HG03565 (cell line): ENCODE measurements at regions not wholly inside any gene's neighbourhood (a gene's known extent, or its start where the extent isn't known, plus 50 kb on each side); places are given as distances from the start of the nearest gene placed in this dataset.
"Not testable (repeated sequence)": the region's sequence is repeated elsewhere in the genome, so short reads cannot be mapped to it uniquely, and the experiment has no call there.

Source experiments
- ATAC-seq: cut with Tn5 transposase; IDR thresholded peaks from one replicate; pipeline ENCODE4 v1.9.1; 2021; ENCODE audit warnings: mild to moderate bottlenecking, moderate library complexity; ENCODE audit not compliant: unreplicated experiment

DNA sequence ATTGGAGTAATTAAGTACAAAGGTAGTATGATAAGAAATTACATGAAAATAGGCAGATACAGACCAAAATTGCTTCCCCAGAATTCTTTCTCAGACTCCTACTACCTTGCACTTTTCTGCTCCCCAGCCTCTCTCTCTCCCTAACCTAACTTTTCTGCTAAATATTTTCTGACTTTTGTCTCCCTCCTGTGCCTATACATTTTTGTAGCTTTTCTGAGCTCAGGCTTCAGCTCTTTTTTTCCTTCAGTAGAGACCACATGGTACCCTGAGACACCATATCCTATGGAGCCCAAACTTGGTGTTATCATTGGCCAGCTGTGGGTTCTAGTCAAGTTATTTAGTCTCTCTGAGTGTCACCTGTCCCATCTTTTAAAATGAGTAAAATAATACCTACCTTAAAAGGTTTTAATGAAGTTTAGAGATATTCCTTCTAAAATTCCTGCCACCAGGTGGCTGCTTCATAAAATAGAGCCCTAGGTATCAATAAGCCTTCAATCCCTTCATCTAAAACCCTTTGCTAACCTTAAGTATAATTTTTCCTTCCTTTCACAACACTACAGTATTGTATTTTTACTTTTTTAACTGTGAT lies 237.6 kb upstream of the DUSP10 start:
- no peak for ATAC-seq

DNA sequence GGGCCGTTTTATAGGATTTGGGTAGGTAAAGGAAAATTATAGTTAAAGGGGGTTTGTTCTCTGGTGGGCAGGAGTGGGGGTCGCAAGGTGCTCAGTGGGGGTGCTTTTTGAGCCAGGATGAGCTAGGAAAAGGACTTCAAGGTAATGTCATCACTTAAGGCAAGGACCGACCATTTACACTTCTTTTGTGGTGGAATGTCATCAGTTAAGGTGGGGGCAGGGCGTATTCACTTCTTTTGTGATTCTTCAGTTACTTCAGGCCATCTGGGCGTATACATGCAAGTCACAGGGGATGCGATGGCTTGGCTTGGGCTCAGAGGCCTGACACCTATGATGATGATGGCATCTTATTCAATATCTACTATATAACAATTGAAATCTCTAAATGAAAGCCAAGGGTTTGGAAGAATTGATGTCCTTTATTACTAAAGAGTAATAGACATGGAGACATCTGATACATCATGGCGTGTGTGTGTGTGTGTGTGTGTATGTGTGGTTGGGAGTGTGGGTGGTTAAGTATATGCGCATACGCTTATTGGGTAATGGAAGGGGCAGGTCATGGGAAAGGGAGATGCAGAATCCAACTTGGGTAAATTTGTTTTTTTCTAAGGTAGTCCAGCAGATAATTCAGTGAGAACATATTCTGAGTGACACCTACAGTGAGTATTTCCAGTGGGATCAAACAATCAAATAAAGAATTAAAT lies 236.9 kb upstream of the DUSP10 start:
- ATAC-seq, result not testable (repeated sequence)

DNA sequence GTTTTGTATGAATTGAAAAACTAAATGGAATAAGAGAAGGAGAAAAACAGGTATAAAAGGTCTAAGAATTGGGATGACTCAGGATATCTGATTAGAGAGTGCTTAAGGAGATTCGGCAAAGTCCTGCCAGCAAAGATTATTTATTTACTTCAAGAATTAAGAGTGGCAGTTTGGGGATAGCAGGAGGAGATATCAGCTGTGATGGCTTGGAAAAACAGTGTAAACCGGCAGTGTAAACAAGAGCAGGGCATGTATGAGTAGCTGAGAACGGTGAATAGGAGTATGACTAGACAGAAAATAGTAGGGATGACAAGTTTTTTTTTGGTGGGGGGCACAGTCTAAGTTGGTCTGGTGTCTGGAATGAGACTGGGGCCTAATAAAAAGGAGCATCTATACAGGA lies 231.9 kb upstream of the DUSP10 start:
- not testable (repeated sequence) for ATAC-seq

DNA sequence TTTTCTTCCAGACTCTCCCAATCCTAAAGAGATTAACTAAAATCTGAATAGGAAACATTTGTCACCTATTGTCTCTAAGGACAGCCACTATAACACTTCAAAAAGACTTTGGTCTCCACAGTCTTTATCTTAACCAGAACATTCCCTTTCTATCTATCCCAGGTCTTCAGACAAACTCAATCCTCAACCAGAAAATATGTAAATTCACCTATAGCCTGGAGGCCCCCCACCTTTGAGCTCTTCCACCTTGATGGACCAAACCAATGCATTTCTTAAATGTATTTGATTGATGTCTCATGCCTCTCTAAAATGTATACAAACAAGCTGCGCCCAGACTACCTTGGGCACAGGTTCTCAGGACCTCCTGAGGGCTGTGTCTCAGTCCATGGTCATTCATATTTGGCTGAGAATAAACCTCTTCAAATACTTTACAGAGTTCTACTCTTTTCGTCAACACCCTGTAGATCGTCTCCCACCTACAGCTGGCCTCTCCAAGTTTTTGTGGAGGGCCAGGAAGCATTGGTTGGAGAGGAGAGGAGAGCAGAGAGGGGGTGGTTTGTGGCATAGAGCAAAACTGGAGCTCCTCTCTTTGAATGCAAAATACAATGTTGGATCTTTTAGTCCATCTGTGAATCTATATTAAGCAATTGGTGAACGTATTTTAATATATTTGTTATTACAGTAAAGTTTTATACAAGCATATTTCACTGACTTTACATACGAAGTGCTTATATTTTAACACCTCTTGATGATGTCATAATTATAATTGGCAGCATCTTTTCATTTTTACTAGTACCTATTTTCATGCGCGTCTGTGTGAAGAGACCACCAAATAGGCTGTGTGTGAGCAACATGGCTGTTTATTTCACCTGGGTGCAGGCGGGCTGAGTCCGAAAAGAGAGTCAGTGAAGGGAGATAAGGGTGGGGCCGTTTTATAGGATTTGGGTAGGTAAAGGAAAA lies 230.7 kb upstream of the DUSP10 start:
- ATAC-seq, result no peak

DNA sequence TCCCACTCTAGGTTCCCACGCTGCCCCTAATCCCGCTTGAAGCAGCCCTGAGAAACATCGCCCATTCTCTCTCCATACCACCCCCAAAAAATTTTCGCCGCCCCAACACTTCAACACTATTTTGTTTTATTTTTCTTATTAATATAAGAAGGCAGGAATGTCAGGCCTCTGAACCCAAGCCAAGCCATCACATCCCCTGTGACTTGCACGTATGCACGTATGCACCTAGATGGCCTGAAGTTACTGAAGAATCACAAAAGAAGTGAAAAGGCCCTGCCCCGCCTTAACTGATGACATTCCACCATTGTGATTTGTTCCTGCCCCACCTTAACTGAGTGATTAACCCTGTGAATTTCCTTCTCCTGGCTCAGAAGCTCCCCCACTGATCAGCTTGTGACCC lies 229.1 kb upstream of the DUSP10 start:
- not testable (repeated sequence) for ATAC-seq

DNA sequence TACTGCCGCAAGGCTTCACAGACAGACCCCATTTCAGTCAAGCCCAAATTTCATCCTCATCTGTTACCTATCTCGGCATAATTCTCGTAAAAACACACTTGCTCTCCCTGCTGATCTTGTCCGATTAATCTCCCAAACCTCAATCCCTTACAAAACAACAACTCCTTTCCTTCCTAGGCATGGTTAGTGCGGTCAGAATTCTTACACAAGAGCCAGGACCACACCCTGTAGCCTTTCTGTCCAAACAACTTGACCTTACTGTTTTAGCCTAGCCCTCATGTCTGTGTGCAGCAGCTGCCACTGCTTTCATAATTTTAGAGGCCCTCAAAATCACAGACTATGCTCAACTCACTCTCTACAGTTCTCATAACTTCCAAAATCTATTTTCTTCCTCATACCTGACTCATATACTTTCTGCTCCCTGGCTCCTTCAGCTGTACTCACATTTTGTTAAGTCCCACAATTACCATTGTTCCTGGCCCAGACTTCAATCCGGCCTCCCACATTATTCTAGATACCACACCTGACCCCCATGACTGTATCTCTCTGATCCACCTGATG lies 227.5 kb upstream of the DUSP10 start:
- not testable (repeated sequence) for ATAC-seq

DNA sequence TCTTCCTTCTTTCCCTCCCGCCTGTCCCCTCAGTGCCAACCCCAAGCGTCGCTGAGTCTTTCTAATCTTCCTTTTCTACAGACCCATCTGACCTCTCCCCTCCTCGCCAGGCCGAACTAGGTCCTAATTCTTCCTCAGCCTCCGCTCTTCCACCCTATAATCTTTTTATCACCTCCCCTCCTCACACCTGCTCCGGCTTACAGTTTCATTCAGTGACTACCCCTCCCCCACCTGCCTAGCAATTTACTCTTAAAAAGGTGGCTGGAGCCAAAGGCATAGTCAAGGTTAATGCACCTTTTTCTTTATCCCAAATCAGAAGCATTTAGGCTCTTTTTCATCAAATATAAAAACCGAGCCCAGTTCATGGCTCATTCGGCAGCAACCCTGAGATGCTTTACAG lies 225.6 kb upstream of the DUSP10 start:
- ATAC-seq, result not testable (repeated sequence)

DNA sequence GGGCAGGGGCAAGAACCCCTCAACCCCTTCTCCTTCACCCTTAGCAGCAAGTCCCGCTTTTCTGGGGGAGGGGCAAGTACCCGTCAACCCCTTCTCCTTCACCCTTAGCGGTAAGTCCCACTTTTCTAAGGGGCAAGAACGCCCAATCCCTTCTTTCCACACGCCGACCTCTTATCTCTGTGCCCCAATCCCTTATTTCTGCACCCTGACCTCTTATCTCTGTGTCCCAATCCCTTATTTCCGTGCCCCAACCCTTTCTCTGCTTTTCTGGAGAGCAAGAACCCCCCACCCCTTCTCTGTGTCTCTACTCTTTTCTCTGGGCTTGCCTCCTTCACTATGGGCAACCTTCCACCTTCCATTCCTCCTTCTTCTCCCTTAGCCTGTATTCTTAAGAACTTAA lies 225.0 kb upstream of the DUSP10 start:
- ATAC-seq, result not testable (repeated sequence)

DNA sequence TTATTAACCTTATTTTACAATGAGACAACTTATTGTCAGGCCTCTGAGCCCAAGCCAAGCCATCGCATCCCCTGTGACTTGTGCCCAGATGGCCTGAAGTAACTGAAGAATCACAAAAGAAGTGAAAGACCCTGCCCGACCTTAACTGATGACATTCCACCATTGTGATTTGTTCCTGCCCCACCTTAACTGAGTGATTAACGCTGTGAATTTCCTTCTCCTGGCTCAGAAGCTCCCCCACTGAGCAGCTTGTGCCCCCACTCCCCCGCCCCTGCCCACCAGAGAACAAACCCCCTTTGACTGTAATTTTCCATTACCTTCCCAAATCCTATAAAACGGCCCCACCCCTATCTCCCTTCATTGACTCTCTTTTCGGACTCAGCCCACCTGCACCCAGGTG lies 224.0 kb upstream of the DUSP10 start:
- not testable (repeated sequence) for ATAC-seq

DNA sequence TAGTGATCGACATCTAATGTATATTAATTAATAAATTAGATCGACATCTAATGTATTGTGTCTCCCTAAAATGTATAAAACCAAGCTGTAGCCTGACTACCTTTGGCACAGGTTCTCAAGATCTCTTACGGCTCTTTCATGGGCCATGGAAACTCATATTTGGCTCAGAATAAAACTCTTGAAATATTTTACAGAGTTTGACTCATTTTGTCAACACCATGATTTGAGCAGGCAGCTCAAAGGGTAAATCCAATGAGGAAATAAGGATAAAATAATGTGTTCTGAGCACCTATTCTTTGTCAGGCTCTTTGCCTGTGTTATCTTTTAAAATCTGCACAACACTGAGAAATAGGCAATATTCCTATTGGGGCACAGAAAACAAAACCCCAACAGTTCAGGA lies 223.4 kb upstream of the DUSP10 start:
- no peak for ATAC-seq

DNA sequence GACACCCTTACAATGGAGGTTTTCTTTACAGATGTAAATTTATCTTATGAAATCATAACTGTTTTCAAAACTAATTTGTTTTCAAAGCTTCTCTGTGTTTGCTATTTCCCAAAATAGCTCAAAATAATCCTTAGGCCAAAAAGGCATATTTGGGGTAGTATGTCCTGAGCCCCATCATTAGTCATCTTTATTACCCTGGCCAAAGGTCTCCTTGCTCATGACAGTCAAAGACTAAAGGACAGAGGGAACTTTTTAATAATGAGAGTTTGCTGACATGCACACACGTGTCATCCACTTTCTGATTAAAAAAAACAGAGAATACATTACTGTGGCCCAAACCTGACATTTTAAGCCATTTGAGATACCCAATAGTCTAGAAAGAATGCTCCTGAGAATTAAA lies 221.9 kb upstream of the DUSP10 start:
- no peak for ATAC-seq

DNA sequence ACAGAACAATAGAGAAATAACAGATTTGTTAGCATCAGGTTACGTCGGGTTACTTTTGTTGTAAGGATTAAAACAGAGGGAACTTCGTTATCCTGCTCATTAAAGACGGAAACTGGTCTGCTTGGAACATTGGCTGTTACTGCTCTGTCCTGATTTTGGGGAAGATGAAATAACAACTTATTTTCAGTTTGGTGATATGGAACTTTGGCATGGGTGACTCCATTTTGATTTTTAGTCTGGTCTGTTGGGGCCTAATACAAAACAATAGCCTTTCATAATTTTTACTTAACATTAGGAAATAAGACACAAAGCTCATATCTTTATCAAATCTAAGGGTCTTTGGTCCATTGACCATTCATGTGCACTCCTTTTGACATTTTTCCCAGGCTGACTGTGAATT lies 220.5 kb upstream of the DUSP10 start:
- no peak for ATAC-seq

DNA sequence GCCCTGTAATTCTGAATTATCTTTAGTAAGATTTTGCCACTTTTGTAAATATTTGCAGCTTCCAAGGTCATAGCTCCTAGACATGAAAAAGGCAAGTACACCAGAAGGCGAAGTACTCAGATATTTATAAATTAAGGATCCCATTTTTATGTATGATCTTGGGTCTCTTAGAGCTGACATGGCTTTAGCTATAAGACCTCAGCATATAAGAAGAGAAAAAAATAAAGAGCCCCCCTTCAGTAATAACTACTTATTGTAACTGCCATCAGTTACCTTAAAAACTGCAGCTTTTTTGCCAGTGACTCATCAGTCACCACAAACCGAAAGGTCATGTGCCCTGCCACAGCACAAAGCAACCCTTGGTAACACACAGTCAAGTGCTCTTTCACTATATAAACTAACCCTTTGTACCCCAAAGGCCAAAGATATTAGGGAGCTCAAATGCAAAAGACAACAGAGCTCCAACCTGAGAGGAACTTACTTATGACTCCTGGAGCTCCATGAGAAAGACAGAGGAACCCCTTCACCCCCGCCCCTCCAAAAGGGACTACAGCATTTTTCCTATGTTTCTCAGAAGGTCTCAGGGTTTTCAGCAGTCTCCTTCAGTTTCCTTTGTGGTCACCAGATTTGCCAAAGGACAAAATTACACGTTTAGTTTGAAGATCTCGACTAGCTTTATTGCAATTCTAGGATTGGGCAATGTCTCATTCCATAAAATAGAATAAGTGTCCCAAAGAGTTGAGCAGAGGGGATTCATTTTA lies 219.8 kb upstream of the DUSP10 start:
- ATAC-seq, result peak; percentile 88

DNA sequence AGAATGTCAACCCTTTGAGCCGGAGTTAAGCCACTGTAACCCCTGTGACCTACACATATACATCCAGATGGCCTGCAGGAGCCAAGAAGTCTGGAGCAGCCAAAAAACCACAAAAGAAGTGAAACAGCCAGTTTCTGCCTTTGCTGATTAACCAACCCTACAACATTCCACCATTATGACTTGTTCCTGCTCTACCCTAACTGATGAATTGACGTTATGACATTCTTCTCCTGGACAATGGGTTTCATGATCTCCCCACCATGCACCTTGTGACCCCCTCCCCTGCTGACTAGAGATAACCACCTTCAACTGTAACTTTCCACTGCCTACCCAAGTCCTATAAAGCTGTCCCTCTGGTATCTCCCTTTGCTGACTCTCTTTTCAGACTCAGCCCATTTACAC lies 216.3 kb upstream of the DUSP10 start:
- ATAC-seq, result not testable (repeated sequence)

DNA sequence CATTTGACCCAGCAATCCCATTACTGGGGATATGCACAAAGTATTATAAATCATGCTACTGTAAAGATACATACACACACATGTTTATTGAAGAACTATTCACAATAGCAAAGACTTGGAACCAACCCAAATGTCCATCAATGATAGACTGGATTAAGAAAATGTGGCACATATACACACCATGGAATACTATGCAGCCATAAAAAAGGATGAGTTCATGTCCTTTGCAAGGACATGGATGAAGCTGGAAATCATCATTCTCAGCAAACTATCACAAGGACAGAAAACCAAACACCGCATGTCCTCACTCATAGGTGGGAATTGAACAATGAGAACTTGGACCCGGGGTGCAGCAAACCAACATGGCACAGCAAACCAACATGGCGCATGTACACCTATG lies 215.5 kb upstream of the DUSP10 start:
- not testable (repeated sequence) for ATAC-seq

DNA sequence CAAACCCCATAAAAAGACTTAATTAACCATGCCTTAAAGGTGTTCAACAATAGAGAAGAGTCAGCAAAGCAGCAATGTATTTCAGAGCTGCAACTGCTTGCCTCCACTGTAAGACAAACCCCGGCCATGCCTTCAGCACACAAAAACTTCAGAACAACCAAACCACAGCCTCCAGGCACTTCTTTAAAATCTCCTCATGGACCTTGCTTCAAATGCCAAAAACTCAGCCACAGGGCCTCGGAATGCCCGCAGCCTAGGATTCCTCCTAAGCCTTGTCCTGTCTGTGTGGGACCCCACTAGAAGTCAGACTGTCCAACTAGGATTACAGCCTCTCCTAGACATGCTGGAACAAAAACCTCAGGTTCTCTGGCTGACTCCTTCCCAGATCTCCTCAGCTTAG lies 208.1 kb upstream of the DUSP10 start:
- ATAC-seq, result no peak

DNA sequence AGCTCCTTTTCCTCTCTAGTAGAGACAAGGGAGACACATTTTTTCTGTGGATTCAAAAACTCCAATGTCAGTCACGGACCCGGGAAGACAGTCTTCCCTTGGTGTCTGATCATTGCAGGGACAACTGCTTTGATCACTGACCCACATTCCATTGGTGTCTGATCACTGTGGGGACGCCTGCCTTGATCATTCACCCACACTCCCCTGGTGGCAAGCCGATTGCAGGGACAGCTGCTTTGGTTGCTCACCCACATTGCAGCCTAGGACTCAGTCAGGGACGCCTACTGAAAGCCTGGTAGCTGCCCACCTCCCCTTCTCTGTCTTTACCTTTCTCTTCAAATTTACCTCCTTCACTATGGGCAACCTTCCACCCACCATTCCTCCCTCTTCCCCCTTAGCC lies 206.6 kb upstream of the DUSP10 start:
- no peak for ATAC-seq

DNA sequence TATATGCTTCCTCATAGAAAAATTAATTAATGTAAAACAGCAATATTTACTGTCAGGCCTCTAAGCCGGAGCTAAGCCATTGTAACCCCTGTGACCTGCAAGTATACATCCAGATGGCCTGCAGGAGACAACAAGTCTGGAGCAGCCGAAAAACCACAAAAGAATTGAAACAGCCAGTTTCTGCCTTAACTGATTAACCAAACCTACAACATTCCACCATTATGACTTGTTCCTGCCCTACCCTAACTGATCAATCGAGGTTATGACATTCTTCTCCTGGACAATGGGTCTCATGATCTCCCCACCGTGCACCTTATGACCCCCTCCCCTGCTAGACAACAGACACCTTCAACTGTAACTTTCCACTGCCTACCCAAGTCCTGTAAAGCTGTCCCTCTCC lies 205.8 kb upstream of the DUSP10 start:
- no peak for ATAC-seq

DNA sequence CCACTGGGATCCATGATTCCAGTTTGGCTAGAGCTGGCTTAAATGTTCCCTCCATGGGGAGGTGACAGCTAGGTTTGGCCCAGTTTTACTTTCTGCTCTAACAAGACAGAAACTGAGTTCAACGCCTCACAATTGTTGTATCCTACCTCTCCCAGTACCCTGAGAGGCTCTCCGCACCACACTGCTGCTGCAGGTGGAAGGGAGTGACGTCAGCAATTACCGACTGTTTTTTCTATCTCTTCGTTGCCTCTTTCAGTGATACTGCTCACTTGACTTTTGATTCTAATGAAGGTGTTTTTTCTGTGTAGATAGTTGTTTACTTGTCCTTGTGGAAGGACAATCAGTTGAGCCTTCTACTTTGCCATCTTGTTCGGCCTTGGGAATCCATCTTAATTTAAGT lies 204.9 kb upstream of the DUSP10 start:
- no peak for ATAC-seq

DNA sequence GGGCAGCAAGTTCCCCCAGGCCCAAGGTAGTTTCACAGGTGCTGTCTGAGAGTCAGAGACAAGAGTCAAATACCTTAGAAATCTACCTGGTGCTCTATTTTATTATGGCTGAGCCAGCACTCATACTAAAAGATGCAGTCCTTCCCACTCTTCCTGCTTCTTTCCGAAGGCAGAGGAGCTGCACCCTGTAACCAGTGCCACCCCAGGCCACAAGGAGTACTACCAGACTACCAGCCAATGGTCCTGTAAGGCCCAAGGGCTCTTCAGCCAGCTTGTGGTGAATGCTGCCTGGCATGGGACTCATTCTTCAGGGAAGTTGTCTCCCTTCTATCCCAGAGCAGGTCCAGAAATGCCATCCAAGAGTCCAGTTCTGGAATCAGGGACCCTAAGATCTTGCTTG lies 203.8 kb upstream of the DUSP10 start:
- no peak for ATAC-seq
